ENCODE measurements at regions not wholly inside any gene's neighbourhood (a gene's known extent, or its start where the extent isn't known, plus 50 kb on each side); places are given as distances from the start of the nearest gene placed in this dataset.
"Not testable (repeated sequence)": the region's sequence is repeated elsewhere in the genome, so short reads cannot be mapped to it uniquely, and the experiment has no call there.

DNA sequence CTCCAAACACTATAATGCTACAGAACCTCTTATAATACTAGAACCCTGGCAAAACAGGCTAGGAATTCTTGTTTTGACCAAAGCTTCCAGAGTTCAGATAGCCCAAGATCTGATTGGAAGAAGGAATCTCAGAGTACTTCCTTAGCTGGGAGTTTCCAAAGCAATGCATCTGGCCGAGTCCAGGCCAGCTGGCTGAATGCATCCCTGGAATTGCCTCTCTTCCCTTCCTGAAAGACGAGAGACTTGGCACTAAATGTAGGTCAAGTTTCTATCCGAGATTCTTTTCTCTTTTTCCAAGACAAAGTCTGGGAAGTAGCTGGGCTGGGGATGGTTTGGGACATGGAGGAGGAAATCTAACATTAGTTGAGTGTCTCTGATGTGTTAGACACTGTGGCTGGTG, 68.7 kb upstream of the ADPGK start:
- POLR2A ChIA-PET: no interaction called here
- no peak overlapping the region for H3K4me3 Mint-ChIP-seq
- H3K36me3 Mint-ChIP-seq: no peaks in the 10 kb centered on the region
- ATAC-seq: no peak
- H3K4me1 Mint-ChIP-seq: no peaks in the 10 kb centered on the region
- no peak overlapping the region for H3K27ac Mint-ChIP-seq
- no peaks in the 10 kb centered on the region for H3K9me3 Mint-ChIP-seq
- H3K27me3 Mint-ChIP-seq: peaks cover 28 to 66% (median 37%) of the 10 kb centered on the region in 5 donors
- DNase-seq: no peak

DNA sequence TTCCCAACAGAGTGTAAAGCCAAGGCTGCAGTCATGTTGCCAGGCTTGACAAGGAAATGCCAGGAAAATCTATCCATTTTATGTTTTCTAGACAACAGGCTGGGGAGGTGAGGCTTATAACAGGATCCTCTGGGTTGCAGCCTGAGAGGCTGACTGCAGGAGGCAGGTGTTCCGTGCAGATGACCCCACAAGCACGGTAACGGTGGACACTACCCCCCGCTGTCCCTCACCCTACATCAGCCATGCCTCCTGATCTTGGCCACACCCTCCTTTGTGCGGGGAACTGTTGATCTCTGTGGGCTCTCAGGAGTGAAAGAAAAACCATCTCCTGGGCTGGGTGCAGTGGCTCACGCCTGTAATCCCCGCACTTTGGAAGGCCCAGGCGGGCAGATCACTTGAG, 68.0 kb upstream of the ADPGK start:
- DNase-seq: no peak
- ATAC-seq: no peak
- Mint-ChIP-seq H3K27ac (peak overlapping the region in 1 of 10 donors; percentile 26), H3K4me3 (no peak overlapping the region), H3K27me3 (peaks cover 28 to 66% (median 37%) of the 10 kb centered on the region in 5 donors), H3K4me1 (no peaks in the 10 kb centered on the region), H3K9me3 (no peaks in the 10 kb centered on the region), H3K36me3 (no peaks in the 10 kb centered on the region)
- POLR2A ChIA-PET: no interaction called here

DNA sequence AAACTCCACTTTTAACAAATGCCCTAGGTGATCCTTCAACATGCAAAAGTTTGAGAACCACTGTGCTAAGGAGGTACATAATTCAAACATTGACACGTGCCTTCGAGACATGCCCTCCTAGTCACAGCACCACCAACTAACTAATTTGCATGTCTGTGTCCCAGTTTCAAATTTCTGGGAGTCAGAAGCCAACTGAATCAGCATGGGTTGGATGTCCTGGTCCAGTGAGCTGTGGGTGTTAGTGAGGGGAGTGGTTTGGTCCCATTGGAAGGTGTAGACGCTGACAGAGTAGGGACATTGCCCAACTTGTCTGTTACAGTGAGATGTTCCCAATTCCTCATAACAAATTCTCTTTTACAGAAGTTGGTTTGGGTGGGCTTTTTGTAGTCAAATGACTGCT, 67.3 kb upstream of the ADPGK start:
- H3K27ac Mint-ChIP-seq: no peak overlapping the region
- H3K4me3 Mint-ChIP-seq: no peak overlapping the region
- no peaks in the 10 kb centered on the region for H3K4me1 Mint-ChIP-seq
- peaks cover 28 to 65% (median 37%) of the 10 kb centered on the region in 5 donors for H3K27me3 Mint-ChIP-seq
- no peak for ATAC-seq
- H3K9me3 Mint-ChIP-seq: no peaks in the 10 kb centered on the region
- no peaks in the 10 kb centered on the region for H3K36me3 Mint-ChIP-seq
- no peak for DNase-seq
- POLR2A ChIA-PET: no interaction called here

DNA sequence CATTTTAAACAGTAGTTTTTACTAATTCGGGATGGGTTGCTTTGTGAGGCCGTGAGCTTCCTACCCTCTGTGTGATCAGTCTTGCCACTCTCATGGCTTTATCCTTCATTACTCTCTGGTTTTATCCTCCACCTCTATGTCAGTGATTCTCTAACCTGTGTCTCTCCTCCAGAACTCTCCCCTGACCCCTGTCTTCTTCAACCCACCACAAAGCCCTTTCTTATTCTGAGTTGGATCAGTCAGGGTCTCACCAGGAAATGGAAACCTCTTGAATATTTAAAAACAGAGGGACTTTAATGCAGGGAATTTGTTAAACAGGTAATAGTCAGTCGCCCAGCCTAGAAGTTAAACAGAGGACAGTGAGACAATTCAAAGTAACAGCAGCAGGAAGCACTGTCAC, 64.2 kb upstream of the ADPGK start:
- H3K27me3 Mint-ChIP-seq: peaks cover 20 to 54% (median 24%) of the 10 kb centered on the region in 5 donors
- H3K36me3 Mint-ChIP-seq: no peaks in the 10 kb centered on the region
- POLR2A ChIA-PET: no interaction called here
- H3K27ac Mint-ChIP-seq: no peak overlapping the region
- H3K9me3 Mint-ChIP-seq: peaks cover 0 to 7% (median 0%) of the 10 kb centered on the region in 9 donors
- H3K4me3 Mint-ChIP-seq: no peak overlapping the region
- DNase-seq: no peak
- peaks cover 0 to 3% (median 0%) of the 10 kb centered on the region in 4 donors for H3K4me1 Mint-ChIP-seq
- ATAC-seq: no peak

DNA sequence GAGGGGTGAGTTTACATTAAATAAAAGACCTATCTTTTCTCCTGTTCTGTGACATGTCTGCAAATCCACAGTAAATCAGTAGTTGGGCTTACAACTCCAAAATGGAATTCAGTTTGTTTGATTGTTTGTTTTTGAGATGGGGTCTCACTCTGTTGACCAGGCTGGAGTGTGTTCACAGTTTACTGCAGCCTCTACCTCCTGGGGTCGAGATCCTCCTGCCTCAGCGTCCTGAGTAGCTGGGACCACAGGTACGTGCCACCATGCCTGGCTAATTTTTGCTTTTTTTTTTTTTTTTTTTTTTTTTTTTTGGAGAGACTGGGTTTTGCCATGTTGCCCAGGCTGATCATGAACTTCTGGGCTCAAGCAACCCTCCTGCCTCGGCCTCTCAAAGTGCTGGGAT, 63.5 kb upstream of the ADPGK start:
- Mint-ChIP-seq H3K27ac (no peak overlapping the region), H3K4me3 (no peak overlapping the region), H3K4me1 (peaks cover 0 to 3% (median 0%) of the 10 kb centered on the region in 4 donors), H3K27me3 (peaks cover 22 to 54% (median 24%) of the 10 kb centered on the region in 5 donors), H3K9me3 (peaks cover 0 to 7% (median 0%) of the 10 kb centered on the region in 9 donors), H3K36me3 (no peaks in the 10 kb centered on the region)
- ATAC-seq: no peak
- no peak for DNase-seq
- POLR2A ChIA-PET: no interaction called here

DNA sequence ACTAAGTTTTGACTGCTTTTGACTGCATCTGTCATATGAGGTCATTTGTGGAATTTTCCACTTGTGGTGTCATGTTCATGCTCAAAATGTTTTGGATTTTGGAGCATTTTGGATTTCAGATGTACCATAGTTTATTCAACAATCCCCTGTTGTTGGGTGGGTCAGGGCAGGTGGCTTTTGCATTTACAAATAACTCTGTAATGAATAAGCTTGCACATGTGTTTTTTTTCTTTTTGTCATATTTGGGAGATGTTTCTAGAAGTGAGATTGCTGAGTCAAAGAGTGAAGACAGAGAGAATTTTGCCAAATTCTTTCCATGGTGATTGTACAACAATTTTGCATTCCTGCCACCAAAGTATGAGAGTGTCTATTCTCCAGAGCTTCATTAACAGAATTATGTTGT, 62.4 kb upstream of the ADPGK start:
- no peak overlapping the region for H3K27ac Mint-ChIP-seq
- H3K4me1 Mint-ChIP-seq: peaks cover 0 to 3% (median 0%) of the 10 kb centered on the region in 4 donors
- ATAC-seq (no peak), DNase-seq (no peak)
- POLR2A ChIA-PET: no interaction called here
- H3K9me3 Mint-ChIP-seq: peaks cover 0 to 7% (median 0%) of the 10 kb centered on the region in 9 donors
- no peak overlapping the region for H3K4me3 Mint-ChIP-seq
- no peaks in the 10 kb centered on the region for H3K36me3 Mint-ChIP-seq
- peaks cover 22 to 54% (median 24%) of the 10 kb centered on the region in 5 donors for H3K27me3 Mint-ChIP-seq

DNA sequence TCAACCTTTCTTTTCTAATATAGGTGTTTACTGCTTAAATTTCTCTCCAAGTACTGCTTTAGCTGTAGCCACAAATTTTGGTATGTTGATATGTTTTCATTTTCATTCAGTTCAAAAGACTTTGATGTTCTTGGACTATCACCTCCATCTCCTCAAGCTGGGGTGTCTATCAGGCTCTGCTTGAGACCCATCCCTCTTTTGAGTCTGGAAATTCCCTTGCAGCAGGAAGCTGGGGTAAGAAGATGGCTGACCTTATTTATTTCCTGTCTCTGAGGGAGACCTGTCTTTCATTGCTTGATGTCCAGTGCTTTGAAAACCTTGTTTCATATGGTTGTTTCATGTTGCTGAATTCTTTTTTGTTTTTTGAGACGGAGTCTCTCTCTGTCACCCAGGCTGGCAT, 60.5 kb upstream of the ADPGK start:
- no peaks in the 10 kb centered on the region for H3K36me3 Mint-ChIP-seq
- peaks cover 0 to 7% (median 0%) of the 10 kb centered on the region in 9 donors for H3K9me3 Mint-ChIP-seq
- H3K4me3 Mint-ChIP-seq: no peak overlapping the region
- ATAC-seq (no peak), DNase-seq (no peak)
- POLR2A ChIA-PET: interaction anchor here (0.7 kb wide), 1 partner anchor 978 kb away, joined by 3 read pairs; no protein-coding TSS in a partner anchor
- H3K27ac Mint-ChIP-seq: no peak overlapping the region
- H3K4me1 Mint-ChIP-seq: peaks cover 0 to 3% (median 0%) of the 10 kb centered on the region in 4 donors
- peaks cover 12 to 43% (median 23%) of the 10 kb centered on the region in 5 donors for H3K27me3 Mint-ChIP-seq

DNA sequence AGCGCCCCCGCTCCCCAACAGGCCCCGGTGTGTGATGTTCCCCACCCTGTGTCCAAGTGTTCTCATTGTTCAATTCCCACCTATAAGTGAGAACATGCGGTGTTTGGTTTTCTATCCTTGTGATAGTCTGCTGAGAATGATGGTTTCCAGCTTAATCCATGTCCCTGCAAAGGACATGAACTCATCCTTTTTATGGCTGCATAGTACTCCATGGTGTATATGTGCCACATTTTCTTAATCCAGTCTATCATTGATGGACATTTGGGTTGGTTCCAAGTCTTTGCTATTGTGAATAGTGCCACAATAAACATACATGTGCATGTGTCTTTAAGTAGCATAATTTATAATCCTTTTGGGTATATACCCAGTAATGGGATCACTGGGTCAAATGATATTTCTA, 59.8 kb upstream of the ADPGK start:
- H3K27ac Mint-ChIP-seq, H3K36me3 Mint-ChIP-seq, H3K4me1 Mint-ChIP-seq, H3K9me3 Mint-ChIP-seq, POLR2A ChIA-PET, ATAC-seq, DNase-seq, H3K4me3 Mint-ChIP-seq: not testable (repeated sequence)
- H3K27me3 Mint-ChIP-seq: peaks cover 10 to 35% (median 19%) of the 10 kb centered on the region in 5 donors

DNA sequence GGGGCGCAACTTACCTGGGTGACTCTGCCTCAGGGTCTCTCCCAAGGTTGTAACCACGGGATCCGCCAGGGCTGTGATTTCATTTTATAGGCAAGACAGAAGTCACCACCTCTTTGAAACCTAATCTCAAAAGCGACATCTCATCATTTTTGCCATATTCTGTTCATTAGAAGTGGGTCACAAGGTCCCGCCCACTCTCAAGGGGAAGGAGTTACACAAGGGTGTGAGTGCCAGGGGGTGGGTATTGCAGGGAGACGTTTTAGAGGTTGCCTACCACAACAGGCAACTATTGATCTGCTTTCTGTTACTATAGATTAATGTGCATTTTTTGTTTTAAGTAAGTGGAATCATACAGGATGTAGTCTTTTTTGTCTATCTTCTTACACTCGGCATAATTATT, 56.6 kb upstream of the ADPGK start:
- Mint-ChIP-seq H3K4me1 (peaks cover 0 to 3% (median 0%) of the 10 kb centered on the region in 4 donors), H3K9me3 (peaks cover 0 to 7% (median 2%) of the 10 kb centered on the region in 9 donors), H3K4me3 (no peak overlapping the region), H3K36me3 (no peaks in the 10 kb centered on the region), H3K27ac (no peak overlapping the region), H3K27me3 (peaks cover 6 to 36% (median 10%) of the 10 kb centered on the region in 5 donors)
- ATAC-seq (no peak), DNase-seq (no peak)
- POLR2A ChIA-PET: no interaction called here

DNA sequence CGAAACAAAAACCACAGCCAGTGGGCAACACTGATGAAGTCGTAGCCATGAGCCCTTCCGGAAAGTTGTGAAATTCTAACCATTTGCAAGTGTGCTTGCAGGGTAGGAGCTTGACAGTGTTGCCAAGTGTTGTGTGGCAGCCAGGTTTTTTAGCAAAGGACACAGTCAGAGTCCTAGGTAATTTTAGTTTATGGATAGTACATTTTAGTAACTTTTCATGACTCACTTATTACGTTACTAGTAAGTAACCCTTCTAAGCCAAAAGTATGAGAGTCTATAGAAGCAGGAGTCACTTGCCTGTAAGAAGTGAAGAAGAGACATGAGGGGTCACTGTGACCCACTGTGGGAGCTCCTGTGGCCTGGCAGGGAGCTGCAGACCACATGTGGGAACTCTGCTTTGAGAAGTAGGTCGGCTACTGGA, 54.8 kb upstream of the ADPGK start:
- DNase-seq: no peak
- Mint-ChIP-seq H3K27me3 (peaks cover 4 to 21% (median 6%) of the 10 kb centered on the region in 5 donors), H3K4me3 (no peak overlapping the region), H3K27ac (no peak overlapping the region), H3K9me3 (peaks cover 0 to 2% (median 0%) of the 10 kb centered on the region in 9 donors), H3K4me1 (no peaks in the 10 kb centered on the region), H3K36me3 (no peaks in the 10 kb centered on the region)
- POLR2A ChIA-PET: no interaction called here
- no peak for ATAC-seq

DNA sequence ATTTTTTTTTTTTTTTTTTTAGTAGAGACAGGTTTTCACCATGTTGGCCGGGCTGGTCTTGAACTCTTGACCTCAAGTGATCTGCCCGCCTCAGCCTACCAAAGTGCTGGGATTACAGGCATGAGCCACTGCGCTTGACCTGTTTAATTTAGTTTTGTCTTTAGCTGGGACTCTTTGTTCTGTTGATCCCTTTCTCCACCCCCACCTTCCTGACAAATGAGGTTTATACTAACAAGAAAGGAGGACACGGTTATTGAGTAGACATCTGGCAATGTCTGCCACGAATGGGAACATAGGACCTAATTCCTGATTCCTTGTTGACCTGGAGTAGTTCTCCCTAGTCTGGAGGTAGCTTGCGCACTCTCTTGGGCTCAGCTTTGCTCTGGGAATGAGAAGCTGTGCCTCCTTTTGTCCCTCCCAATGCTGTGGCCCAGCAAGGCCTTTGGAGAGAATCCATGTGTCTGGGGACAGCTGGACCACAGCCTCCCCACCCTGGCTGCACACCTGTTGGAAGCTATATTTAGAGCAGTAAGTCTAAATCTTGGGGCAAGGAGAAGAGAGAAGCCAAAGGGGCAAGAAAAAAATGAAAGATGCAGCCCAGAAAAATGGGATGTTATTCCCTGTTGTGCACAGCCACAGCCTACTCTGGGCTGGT, 53.2 kb upstream of the ADPGK start:
- Mint-ChIP-seq H3K4me1 (no peaks in the 10 kb centered on the region), H3K27me3 (peaks cover 2 to 24% (median 5%) of the 10 kb centered on the region in 5 donors), H3K27ac (peak overlapping the region in 1 of 10 donors; percentile 13), H3K4me3 (no peak overlapping the region), H3K9me3 (peaks cover 0 to 2% (median 0%) of the 10 kb centered on the region in 9 donors), H3K36me3 (no peaks in the 10 kb centered on the region)
- ATAC-seq: no peak
- POLR2A ChIA-PET: no interaction called here
- no peak for DNase-seq

DNA sequence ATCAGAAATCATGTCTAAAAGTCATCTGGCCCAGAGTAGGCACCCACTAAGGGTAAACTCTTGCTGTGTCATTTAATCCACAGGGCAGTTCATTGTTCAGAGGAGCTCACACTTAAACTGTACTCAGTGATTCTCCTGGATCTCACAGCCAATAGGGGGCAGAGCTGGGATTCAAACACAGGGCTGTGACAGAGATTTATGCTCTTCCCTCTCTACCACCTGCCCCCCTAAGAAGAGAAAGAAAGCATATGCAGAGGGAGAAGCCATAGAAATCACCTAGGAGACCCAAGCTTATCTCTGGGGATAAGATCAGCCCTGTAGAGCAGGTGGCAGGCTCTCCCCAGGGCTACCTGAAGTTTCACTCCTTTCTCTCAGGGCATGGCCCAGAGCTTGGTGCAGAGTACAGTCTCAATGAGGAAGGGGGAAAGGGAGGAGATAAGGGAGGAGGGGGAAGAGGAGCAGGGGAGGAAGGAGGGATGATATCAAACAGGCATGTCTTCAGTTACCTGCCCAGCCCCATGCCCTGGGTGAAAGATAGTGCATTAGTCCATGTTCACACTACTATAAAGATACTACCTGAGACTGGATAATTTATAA, 51.8 kb upstream of the ADPGK start:
- DNase-seq: no peak
- Mint-ChIP-seq H3K9me3 (peaks cover 0 to 2% (median 0%) of the 10 kb centered on the region in 9 donors), H3K27ac (no peak overlapping the region), H3K27me3 (peaks cover 9 to 32% (median 11%) of the 10 kb centered on the region in 5 donors), H3K4me1 (no peaks in the 10 kb centered on the region), H3K4me3 (no peak overlapping the region), H3K36me3 (no peaks in the 10 kb centered on the region)
- no peak for ATAC-seq
- POLR2A ChIA-PET: no interaction called here

DNA sequence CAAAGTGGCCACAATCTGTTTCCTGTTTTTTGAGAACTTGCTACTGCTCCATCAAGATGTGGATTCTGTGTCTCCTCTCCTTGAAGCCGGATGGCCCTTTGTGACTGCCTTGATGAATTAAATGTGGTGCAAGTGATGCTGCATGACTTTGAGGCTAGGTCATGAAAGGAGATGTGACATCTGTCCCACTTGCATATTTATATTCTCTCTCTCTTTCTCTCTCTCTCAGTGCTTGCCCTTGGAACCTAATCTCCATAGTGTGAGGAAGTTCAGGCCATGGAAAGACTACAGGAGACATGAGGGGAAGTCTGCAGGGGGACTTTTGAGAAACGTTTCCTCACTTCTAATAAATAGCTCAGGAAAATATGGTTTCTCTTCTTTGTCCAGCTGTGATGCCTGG, 50.0 kb upstream of the ADPGK start:
- no peak overlapping the region for H3K27ac Mint-ChIP-seq
- H3K9me3 Mint-ChIP-seq: peaks cover 0 to 2% (median 0%) of the 10 kb centered on the region in 9 donors
- no peak overlapping the region for H3K4me3 Mint-ChIP-seq
- DNase-seq (no peak), ATAC-seq (no peak)
- H3K36me3 Mint-ChIP-seq: no peaks in the 10 kb centered on the region
- peaks cover 12 to 38% (median 22%) of the 10 kb centered on the region in 5 donors for H3K27me3 Mint-ChIP-seq
- POLR2A ChIA-PET: no interaction called here
- H3K4me1 Mint-ChIP-seq: no peaks in the 10 kb centered on the region
